Panc1 (cell line): ENCODE measurements at regions not wholly inside any gene's neighbourhood (a gene's known extent, or its start where the extent isn't known, plus 50 kb on each side); places are given as distances from the start of the nearest gene placed in this dataset.

ENCODE experiments used
- ATAC-seq: fragments of 200-7000 bp; cut with Tn5 transposase; 2 replicates; pipeline ENCODE4 v1.9.1; 2020; ENCODE audit warnings: mild to moderate bottlenecking, moderate library complexity
- BruUV-seq: library from RNA; stranded (reverse); fragments of 400-500 nt; replicated peaks from 2 replicates; lab custom pipeline; 2021; lab: Mats Ljungman, UMichigan
- CTCF ChIA-PET: fragments of 300-600 bp; sonication (Branson Sonifier 250); formaldehyde crosslinking; loops from one replicate; lab custom pipeline; 2022; ENCODE audit warnings: antibody characterized with exemption; lab: Charles Lee
- POLR2A ChIA-PET: fragments of 300-600 bp; sonication (Branson Sonifier 250); formaldehyde crosslinking; loops from one replicate; lab custom pipeline; 2022; ENCODE audit warnings: antibody characterized with exemption; lab: Charles Lee
- DNase-seq: peaks from one replicate; pipeline ENCODE4 v3.0.0-alpha.2; 2010; ENCODE audit warnings: low read depth, low spot score
- H3K27ac ChIP-seq: 2 replicates; pipeline ENCODE4 v1.5.1; 2011; ENCODE audit warnings: mild to moderate bottlenecking, low read length, inconsistent platforms
- H3K27me3 ChIP-seq: fragments of 200-500 bp; sonication (Bioruptor generic); 2 replicates; pipeline ENCODE4 v1.6.0; 2014; ENCODE audit warnings: low read length, inconsistent platforms; ENCODE audit not compliant: control insufficient read depth, insufficient read depth
- H3K36me3 ChIP-seq: fragments of 200-500 bp; sonication (Bioruptor generic); 2 replicates; pipeline ENCODE4 v1.5.1; 2014; ENCODE audit warnings: inconsistent platforms, mild to moderate bottlenecking, low read length, moderate library complexity; ENCODE audit not compliant: control insufficient read depth, insufficient read depth
- H3K4me1 ChIP-seq: 2 replicates; pipeline ENCODE4 v1.5.1; 2011; ENCODE audit warnings: inconsistent platforms, mild to moderate bottlenecking, low read length, moderate library complexity; ENCODE audit not compliant: control insufficient read depth, insufficient read depth
- H3K4me3 ChIP-seq, 2 experiments: 2 replicates each; pipeline ENCODE4 v1.5.1; 2011 to 2012; ENCODE audit warnings: low read depth in 2 of 2, low read length in 2 of 2, mild to moderate bottlenecking in 2 of 2, inconsistent platforms in 1 of 2, moderate library complexity in 1 of 2
- H3K9me3 ChIP-seq: fragments of 200-500 bp; sonication (Bioruptor generic); 2 replicates; pipeline ENCODE4 v1.5.1; 2014; ENCODE audit warnings: low read depth, mild to moderate bottlenecking, inconsistent platforms, low read length, moderate library complexity; ENCODE audit not compliant: control insufficient read depth, insufficient read depth
- CTCF ChIP-seq: fragments of 450-650 bp; IDR thresholded peaks from 2 replicates; pipeline ENCODE4 v1.5.1; 2017; ENCODE audit warnings: mild to moderate bottlenecking
- POLR2AphosphoS5 ChIP-seq: IDR thresholded peaks from 2 replicates; pipeline ENCODE4 v1.6.1; 2012; ENCODE audit warnings: mild to moderate bottlenecking, low read depth, low read length, moderate library complexity
- REST ChIP-seq, 2 experiments: IDR thresholded peaks; 2 replicates each; pipeline ENCODE4 v1.6.1; 2011 to 2012; ENCODE audit warnings: low read depth in 2 of 2, control low read depth in 1 of 2, low read length in 1 of 2, mild to moderate bottlenecking in 1 of 2, moderate library complexity in 1 of 2; ENCODE audit not compliant: insufficient read depth in 1 of 2
- SIN3A ChIP-seq: IDR thresholded peaks from 2 replicates; pipeline ENCODE4 v1.6.1; 2012; ENCODE audit warnings: low read depth, mild to moderate bottlenecking, low read length, moderate library complexity, borderline replicate concordance; ENCODE audit not compliant: insufficient read depth
- TCF7L2 ChIP-seq: IDR thresholded peaks from 2 replicates; pipeline ENCODE4 v1.6.1; 2011; ENCODE audit warnings: mild to moderate bottlenecking, low read depth, low read length, inconsistent platforms
- in situ Hi-C: cut with HindIII; loops from 2 replicates; pipeline ENCODE4 v1.10.0; 2016; ENCODE audit warnings: low sequenced_read_pairs, low pct_unique_long_range_greater_than_20kb
- intact Hi-C: fragments of 100-400 bp; cut with micrococcal nuclease; formaldehyde crosslinking; loops from one replicate; pipeline ENCODE4 v1.10.0; 2022; ENCODE audit not compliant: unreplicated experiment

- in situ Hi-C loops (no loop called here), intact Hi-C loops (no loop called here)
- Histone ChIP-seq H3K4me1 (no peaks in the 10 kb centered on the region), H3K27me3 (no peaks in the 10 kb centered on the region), H3K9me3 (no peaks in the 10 kb centered on the region), H3K36me3 (no peaks in the 10 kb centered on the region), H3K4me3 (no peak overlapping the region), H3K27ac (no peak overlapping the region)
- CTCF ChIA-PET, result no interaction called here
- BruUV-seq, result no TSS peak
- ATAC-seq (no peak), DNase-seq (no peak)
- POLR2A ChIA-PET, result no interaction called here
- no peak for TF ChIP-seq CTCF
- TF ChIP-seq TCF7L2, result no peak
- no peak for TF ChIP-seq SIN3A
- no peak for TF ChIP-seq POLR2AphosphoS5
- TF ChIP-seq REST (IDR thresholded peaks at IDR 0.05; ENCODE audit: insufficient read depth in 1 of 2, low read depth in 2 of 2, low read length in 1 of 2), result no peak
These were observed 184.1 kb upstream of the GLI2 start for GRCh38 chr2:120551522-120551921.

- intact Hi-C loops, result no loop called here
- no peaks in the 10 kb centered on the region for H3K9me3 ChIP-seq
- ATAC-seq (no peak), DNase-seq (no peak)
- H3K27me3 ChIP-seq, result no peaks in the 10 kb centered on the region
- H3K4me1 ChIP-seq, result no peaks in the 10 kb centered on the region
- no peak overlapping the region for H3K4me3 ChIP-seq
- ChIA-PET POLR2A (no interaction called here), CTCF (no interaction called here)
- no peak overlapping the region for H3K27ac ChIP-seq
- H3K36me3 ChIP-seq, result no peaks in the 10 kb centered on the region
- BruUV-seq, result no TSS peak
- TF ChIP-seq REST (IDR thresholded peaks at IDR 0.05; ENCODE audit: insufficient read depth in 1 of 2, low read depth in 2 of 2, low read length in 1 of 2) (no peak), CTCF (no peak), TCF7L2 (no peak), POLR2AphosphoS5 (no peak), SIN3A (no peak)
- in situ Hi-C loops, result no loop called here
These were observed 183.6 kb upstream of the GLI2 start for GRCh38 chr2:120552079-120552478.
